ENCODE measurements at regions not wholly inside any gene's neighbourhood (a gene's known extent, or its start where the extent isn't known, plus 50 kb on each side); places are given as distances from the start of the nearest gene placed in this dataset.

DNA sequence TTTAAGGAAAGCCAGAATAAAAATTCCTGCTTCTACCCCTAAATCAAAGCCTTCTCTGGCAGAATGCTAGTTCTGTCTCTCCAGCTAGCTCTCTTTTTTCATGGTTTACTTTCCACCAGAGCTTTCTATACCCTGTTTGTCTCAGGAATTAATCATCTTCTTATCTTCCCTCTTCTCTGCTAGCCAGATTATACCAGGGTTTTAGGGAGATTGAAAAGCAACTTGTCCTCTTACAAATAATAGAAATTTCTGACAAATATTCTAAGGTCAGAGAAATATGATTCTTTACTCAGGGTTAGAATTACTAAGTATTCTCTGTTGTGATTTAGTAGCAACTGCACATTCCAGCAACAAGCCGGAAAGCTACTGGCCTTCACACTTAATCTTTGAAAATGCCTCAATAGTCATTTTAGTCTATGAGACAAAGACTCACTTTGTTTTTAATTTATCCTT is 166.4 kb downstream of the TANC2 start:
- no peak for DNase-seq (ENCODE audit: low spot score)

DNA sequence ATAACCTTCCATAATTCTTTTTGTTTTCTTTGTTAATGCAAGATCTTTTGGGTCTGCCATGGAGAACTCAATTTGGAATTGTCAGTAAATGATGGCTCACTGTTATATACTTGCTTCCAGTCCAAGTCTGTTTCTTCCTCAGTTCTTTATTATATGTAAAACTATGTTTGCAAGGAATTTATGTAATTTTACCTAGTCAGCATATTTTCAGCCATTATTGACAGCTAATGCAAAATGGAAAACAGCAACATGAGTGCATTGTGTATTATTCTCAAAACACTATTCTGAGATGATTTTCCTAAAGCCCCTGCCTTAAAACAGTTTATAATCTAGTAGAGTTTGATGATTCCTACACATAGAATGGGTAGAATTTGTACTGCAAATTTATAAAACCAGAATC is 167.5 kb downstream of the TANC2 start:
- DNase-seq (ENCODE audit: low spot score): no peak

DNA sequence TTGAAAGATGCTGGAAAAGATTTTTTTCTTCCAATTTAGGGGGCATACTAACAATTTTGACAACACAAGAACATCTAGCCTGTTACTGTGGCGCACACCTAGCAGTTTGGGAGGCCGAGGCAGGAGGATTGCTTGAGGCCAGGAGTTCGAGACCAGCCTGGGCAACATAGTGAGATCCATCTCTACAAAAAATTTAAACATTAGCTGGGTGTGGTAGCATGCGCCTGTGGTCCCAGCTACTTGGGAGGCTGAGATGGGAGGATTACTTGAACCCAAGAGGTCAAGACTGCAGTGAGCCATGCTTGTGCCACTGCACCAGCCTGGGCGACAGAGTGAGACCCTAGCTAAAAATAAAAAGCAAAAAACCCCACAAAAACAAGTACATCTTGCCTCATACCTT is 168.8 kb downstream of the TANC2 start:
- DNase-seq (ENCODE audit: low spot score): no peak

DNA sequence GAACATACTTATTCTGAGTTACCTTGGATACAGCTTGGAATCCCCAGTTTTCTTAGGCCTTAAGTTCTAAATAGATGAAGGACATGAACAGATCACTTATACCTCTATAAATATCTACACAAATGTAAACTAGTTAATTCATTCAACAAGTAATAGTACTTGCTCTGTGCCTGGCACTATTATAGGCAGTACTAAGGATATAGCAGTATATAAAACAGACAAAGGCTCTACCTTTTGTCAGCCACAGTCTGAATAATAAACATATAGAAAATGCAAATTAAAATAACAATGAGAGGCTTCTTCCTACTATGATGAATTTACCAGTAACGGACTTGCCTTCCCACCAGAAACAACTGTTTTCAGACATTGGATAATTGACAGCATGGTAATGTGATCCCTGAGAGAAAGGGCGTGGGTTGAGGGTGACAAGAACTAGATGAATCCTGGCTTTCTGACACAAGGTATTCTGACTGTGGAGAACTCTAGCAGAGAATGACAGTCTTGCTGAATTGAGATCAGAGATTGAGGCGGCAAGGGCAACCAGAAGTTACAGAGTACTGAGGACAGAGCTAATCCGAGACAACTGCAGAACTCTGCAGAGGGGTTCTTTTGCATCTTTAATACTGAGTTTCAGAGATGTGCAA is 170.5 kb downstream of the TANC2 start:
- DNase-seq (ENCODE audit: low spot score): no peak

DNA sequence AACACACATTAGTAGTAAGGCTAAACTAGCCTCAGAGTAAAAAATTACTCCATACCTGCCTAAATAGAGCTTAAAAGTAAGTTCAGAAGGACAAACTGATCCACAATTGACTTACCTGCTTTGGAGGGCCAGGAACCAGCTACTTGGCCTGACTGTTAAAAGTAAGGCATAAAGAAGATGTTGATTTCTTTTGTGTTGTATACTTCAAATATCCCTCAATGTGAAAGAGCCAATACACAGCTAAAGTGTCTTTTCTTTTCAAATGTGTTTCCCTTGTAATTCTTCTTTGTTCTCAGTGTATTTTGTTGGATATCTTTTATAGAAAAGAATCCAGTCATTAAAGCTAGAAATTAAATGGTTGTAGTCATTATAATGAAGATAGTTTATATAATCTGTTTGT is 171.1 kb downstream of the TANC2 start:
- DNase-seq (ENCODE audit: low spot score): no peak

DNA sequence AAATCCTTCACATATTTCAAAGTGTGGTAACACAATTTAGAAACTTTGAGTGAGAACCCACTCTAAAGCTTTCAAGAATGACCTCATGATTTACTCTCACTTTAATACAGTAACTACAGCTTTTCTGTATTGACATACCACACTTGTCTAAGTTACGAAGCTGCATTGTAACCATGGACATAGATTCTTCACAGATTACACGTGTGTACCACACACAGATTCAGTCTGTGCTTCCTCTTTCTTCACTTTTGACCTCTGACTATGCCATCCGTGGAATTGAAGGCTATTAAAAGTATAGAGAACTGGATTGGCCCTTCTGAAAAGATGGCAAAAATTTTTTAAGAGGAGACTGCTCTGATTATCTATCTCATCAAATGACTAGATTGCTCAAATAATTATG is 172.7 kb downstream of the TANC2 start:
- no peak for DNase-seq (ENCODE audit: low spot score)

DNA sequence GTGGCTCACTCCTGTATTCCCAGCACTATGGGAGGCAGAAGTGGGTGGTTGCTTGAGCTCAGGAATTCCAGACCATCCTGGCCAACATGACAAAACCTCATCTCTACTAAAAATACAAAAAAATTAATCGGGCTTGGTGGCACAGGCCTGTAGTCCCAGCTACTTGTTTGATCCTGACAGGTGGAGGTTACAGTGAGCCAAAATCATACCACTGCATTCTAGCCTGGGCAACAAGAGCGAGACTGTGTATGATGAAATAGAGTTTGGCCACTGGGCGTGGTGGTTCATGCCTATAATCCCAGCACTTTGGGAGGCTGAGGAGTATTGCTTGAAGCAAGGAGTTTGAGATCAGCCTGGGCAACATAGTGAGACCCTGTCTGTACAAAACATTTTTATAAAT is 173.3 kb downstream of the TANC2 start:
- DNase-seq (ENCODE audit: low spot score): no peak

DNA sequence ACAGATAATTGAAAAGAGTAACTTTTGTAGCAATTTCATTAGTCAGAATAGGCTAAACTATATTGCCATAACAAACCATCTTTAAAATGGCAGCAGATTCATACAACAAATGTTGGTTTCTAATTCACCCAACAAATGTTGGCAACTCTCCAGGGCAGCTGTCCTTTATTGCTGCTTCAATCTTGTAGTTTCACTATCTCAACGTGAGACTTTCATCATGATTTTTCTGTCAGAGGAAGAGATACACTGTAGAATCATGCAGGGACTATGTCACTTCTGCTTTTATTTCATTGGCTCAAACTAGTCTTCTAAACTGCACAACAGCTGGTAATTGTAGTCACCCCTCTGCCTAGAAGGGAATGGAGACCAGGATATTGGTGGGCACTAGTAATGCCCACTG is 174.2 kb downstream of the TANC2 start:
- DNase-seq (ENCODE audit: low spot score): no peak

DNA sequence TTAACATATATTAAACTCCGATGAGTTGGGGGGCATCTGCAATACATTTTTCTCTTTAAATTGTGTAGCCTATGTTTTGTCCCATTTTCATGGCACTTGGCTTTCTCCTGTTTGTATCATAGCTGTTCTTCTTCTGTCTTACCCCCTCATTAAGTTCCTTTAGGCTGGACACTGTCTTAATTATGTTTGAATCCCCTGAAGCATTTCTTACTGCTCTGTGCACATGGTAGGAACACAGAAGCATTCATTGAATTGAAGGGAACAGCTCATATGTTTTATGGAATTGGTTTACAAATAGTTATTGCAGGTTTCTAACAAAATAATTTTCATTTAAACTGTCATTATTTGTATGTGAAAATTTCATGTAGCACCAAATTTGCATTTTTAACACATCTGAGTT is 176.8 kb downstream of the TANC2 start:
- DNase-seq (ENCODE audit: low spot score): no peak

DNA sequence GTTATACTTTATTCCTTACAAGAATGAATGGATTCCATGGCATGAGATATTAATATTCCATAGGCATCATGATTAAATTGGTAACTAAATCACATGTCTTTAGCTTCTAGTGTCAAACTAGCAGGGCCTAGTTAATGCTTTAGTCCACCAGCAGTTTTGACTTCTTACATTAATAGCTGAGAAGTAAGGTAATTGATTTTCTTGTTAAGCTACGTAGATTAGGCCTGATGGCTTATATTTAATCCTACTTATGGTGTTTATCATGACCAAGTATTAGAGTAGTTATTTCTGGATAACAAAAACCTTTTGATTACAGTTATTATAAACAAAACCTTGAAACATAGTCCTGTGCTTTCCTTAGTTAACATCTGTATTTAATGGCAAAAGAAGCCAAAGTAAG is 184.5 kb downstream of the TANC2 start:
- no peak for DNase-seq (ENCODE audit: low spot score)

DNA sequence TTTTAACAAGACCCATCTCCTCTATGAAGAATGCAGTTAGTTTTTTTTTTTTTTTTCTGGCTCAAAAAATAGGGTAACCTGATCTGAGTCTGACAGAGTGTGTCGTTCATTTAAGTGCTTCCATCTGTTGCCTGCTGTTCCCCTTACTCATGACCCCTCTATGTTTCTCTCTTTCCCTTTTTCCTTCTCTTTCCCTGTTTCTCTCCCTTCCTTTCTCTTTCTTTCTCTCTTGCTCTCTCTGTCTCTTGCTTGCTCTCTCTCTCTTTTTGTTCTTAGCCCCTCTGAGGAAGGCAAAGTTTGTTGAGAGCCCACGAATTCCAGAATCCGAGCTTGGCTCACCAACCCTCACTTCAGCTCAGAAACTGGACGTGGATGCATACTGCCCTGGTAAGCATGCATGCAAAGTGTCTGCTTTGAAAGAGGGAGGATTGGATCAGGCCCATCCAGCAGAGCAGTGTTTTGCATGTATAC is 185.0 kb downstream of the TANC2 start:
- peak; percentile 28 for DNase-seq (ENCODE audit: low spot score)

DNA sequence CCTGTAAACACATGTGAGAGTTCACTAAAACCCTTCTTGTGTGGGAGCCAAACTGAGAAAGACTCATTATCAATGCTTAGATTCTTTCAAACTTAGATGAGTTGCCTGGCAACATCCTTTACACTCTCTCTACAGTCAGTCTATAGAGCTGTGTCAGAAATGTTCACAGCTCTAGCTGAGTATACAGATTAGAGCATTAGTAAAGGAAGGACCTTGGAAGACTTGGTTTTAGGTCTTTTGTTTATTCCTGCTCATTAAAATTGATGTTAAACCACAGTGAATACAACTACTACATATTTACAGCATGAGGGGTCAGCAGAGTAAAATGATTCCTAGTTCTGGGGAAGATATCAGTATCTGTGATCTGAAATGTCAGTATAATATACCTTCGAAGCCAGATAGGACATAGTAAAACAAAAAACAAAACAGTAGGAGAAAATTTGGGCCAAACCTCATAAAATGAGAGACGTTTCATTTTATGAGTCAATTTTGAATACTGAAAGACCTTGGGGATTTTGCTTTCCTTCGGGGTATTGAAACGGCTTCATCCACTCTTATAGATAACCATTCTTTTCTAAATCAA is 186.0 kb downstream of the TANC2 start:
- DNase-seq (ENCODE audit: low spot score): no peak

DNA sequence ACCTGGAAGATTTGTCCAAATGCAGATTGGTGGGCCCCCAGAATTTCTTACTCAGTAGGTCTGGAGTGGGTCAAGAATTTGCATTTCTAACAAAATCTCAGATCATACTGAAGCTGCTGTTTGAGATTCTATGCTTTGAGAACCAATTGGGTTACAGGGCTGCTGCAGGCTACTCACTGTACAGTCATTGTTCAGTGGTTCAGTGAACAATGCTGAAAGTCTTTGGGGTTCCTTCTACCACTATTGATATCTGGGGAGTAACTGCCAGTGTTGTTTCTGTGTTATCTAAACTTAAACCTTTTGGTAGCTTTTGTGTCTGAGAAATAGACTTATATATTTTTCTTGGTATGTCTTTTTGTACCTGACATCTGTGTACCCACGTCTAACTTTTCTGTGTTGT is 187.5 kb downstream of the TANC2 start:
- DNase-seq (ENCODE audit: low spot score): no peak

DNA sequence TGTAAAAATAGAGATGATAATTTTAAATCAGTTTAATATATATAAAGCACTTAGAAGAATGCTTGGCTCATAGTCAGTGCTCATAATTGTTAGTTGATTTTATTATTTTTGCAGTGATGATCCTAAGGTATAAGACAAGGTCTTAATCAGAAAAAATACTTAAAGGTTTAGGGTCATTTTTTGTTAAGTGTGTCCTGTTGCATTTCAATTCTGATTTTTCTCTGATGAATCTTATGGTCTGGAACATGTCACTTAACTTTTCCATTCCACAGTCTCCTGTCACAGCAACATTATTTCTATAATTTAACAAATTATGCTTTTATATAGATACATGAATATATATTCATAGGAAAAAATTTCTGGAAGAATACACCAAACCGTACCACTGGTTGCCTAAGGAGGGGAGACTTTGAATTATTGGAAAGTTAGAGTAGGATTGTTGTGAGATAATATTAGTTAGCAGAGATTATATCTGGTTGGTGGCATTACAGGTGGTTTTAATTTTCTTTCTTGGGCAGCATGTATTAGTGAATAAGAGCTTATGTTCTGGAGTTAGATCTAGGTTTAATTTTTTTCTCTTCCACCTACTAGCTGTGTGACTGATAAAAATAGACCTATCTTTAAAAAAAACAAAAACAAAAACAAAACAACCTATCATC is 188.7 kb downstream of the TANC2 start:
- DNase-seq (ENCODE audit: low spot score): no peak

DNA sequence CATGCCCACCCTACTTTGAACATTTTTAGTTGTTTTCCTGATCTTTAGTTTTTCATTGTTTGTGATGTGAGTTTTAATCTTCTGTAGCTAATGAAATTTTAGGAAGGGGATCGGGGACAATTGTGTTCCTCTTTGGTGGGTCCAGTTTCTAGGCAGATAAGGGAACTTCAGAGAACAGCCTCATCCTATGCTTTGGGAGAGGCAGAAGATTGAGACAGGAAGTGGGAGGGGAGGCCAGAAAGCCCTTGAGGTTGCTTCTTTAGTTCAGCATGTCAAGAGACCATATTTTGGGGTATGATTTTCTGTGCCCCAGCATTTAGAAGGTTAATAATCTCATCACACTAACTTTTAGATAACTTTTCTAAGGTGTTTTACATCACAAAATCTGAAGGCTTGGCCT is 191.0 kb downstream of the TANC2 start:
- DNase-seq (ENCODE audit: low spot score): no peak

DNA sequence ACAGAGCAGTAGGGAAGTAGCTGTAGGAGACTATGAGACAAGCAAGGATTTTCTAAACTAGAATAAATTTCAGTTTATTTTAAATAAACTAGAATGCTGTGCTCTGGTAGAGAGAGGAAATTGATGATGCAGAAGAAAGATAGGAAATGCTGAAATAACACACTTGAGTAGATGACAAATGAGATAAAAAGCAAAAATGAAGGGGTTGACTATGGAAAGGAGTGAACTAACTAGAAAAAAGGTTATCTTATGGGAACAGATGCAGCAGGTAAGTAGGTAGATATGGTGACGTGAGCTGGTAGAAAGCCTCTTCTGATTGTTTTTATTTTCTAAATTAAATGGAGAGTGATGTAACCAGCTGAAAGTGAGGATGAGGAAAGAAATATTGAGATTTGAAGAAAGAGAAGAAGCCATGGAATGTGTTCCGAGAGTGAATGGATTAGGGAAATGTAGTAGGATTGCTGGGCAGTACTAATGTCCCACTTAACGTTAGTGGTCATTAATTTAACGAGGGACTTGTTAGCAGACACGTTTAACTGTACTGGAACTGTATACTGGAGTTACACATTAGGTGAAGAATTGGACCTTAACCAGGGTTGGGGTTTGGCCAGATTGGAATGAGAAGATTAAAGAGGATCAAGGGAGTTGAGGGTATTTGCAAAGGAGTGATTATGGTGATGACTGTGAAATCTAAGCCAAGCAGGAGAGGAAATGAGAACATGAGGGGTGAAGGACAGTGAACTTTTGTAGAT is 196.5 kb downstream of the TANC2 start:
- DNase-seq (ENCODE audit: low spot score): no peak

DNA sequence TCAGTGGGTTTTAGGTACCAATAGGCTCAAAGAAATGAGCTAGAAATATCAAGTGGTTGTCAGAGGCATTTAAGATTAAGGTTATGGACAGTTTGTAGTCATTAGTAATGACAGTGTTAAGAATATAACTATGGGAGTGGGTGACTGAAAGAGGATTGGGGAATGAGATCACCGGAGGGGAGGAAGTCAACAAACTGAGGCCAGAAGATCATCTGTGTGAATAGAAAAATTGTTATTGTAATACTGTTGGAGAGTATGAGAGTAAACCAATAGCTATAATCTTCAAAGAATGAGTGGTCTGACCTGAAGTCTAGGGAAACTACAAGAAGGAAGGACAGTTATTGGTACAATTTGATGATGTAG is 197.1 kb downstream of the TANC2 start:
- no peak for DNase-seq (ENCODE audit: low spot score)

DNA sequence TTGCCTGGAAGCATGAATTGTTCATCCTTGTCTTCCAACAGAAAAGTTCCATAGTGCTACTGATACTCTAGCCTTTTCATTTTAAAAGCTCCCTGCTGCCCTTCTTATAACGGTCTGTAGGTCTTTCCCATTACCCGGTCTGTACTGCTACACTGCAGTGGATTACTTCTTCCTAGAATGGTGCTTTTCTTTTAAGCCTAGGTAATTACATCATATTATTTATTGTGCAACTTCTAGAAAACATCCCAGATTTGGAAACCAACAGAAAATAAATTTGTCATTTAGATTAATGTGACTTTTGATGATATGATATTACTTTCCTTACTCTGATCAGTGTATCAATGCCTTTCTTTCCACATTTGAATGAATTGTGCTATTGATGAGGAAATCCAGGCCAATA is 199.4 kb downstream of the TANC2 start:
- no peak for DNase-seq (ENCODE audit: low spot score)

DNA sequence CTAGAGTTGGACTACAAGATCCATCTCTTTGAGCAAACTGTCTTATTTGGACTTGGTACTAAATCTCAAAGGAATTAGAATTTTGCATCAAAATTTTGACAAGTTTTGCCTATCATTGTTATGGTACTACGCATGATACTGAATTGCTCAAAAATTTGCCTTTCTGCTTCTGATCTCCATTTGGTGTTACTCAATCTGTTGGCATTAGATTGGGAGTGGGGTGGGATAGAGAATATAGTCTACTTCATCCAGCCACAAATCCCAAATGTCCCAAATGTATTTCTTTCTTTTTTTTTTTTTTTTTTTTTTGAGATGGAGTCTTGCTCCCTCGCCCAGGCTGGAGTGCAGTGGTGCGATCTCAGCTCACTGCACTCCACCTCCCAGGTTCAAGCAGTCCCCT is 204.8 kb downstream of the TANC2 start:
- DNase-seq (ENCODE audit: low spot score): no peak

DNA sequence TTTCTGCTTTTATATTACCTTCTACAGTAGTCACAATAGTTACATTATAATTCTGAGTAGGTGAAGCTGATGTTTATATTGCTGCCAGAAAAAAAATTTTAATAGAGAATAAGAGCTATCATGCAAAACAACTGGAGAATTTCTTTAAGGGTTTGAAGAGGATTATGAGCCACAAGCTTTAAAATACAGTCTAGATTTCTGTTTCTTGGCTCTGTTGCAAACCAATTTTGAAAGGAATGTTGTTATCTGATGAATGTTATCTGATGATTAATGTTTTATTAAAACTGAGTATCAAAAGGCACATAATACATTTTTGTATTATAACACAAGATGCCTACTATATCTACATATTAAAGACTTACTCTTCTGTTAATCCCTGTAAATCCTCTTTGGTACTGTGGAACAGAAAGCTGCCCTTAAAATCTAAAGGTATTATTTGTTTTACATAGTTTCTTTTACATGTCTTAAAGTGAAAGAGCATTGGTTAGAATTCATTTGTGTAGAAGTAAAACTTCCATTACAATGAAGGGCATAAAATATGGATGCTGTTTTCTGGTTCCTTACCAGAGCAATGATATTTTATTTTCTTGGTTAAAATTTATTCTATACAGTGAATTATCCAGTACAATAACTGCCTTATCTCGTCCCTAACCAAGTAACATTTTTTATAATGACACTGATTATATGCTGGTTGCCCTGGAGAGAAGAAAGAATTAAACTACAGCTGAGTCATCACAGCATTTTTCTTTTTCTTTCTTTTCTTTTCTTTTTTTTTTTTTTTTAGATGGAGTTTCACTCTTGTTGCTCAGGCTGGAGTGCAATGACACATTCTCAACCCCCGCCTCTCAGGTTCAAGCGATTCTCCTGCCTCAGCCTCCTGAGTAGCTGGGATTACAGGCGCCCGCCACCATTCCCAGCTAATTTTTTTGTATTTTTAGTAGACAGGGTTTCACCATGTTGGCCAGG is 205.7 kb downstream of the TANC2 start:
- peak; percentile 27 for DNase-seq (ENCODE audit: low spot score)

DNA sequence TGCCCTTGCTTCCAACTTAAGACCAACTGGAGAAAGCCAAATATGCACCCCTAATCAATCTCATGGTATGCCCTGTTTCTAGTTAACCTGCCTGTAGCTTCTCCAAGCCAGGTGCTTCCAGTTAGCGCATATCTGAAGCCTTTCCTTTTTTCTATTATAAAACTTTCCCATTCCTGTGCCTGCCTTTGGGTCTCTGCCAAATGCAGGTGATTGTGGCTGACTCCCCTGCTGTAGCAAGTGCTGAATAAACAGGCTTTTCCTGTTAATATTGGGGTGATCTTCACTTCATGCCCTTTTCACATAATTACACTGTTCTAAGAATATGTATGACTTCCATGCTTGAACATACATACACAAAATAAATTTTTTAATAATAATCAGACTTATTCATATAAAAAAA is 207.4 kb downstream of the TANC2 start:
- no peak for DNase-seq (ENCODE audit: low spot score)

DNA sequence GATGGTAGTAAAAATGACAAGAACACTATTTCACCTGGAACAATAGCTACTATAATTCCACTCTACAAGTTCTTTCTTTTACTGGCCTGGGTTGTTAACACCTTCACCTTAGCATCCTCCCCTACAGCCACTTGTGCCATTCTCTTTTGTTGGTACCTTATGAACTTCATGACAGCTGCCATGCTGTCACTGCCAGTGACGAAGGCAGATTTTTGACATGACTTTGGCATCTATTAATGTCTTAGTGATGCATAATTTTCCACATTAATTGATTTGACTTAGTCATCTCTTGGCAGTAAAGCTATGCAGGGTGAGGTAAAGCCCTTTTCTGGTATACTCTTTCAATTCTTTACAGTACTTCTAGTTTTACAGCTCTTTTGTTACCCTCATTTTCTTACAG is 207.9 kb downstream of the TANC2 start:
- DNase-seq (ENCODE audit: low spot score): no peak

All from AG08395 (cell line).